Subcutaneous abdominal adipose tissue (tissue), 5 donors: ENCODE measurements at regions not wholly inside any gene's neighbourhood (a gene's known extent, or its start where the extent isn't known, plus 50 kb on each side); places are given as distances from the start of the nearest gene placed in this dataset.
"Not testable (repeated sequence)": the region's sequence is repeated elsewhere in the genome, so short reads cannot be mapped to it uniquely, and the experiment has no call there.

Experiments used
- H3K27ac ChIP-seq: one replicate; pipeline ENCODE4 v1.7.0; 2013; ENCODE audit warnings: low read depth, mild to moderate bottlenecking, inconsistent platforms, low read length, moderate library complexity
- H3K27me3 ChIP-seq, 5 donors: one replicate each; pipeline ENCODE4 v1.7.0; 2013; ENCODE audit warnings: low read length in 5 of 5, inconsistent platforms in 1 of 5; ENCODE audit not compliant: control insufficient read depth in 5 of 5, insufficient read depth in 4 of 5
- H3K36me3 ChIP-seq, 5 donors: one replicate each; pipeline ENCODE4 v1.7.0; 2013; ENCODE audit warnings: low read length in 5 of 5; ENCODE audit not compliant: control insufficient read depth in 5 of 5, insufficient read depth in 5 of 5
- H3K4me1 ChIP-seq, 5 donors: one replicate each; pipeline ENCODE4 v1.7.0; 2013; ENCODE audit warnings: low read length in 5 of 5, mild to moderate bottlenecking in 3 of 5, moderate library complexity in 1 of 5; ENCODE audit not compliant: control insufficient read depth in 5 of 5, insufficient read depth in 5 of 5
- H3K4me3 ChIP-seq, 5 donors: one replicate each; pipeline ENCODE4 v1.7.0; 2013; ENCODE audit warnings: low read length in 5 of 5, low read depth in 1 of 5
- H3K9ac ChIP-seq, 5 donors: one replicate each; pipeline ENCODE4 v1.7.0; 2013; ENCODE audit warnings: low read length in 5 of 5, mild to moderate bottlenecking in 4 of 5, moderate library complexity in 3 of 5
- H3K9me3 ChIP-seq, 5 donors: one replicate each; pipeline ENCODE4 v1.7.0; 2013; ENCODE audit warnings: low read length in 5 of 5; ENCODE audit not compliant: control insufficient read depth in 5 of 5
- donor health status: healthy.
- donor health status: healthy.
- donor health status: healthy.
- donor health status: healthy.
- donor health status: healthy.

GRCh38 chr13:16113391-16113790 lies 3068.2 kb downstream of the TUBA3C start:
- H3K4me1 ChIP-seq, H3K27me3 ChIP-seq, H3K36me3 ChIP-seq, H3K9ac ChIP-seq, H3K27ac ChIP-seq: not testable (repeated sequence)
- Histone ChIP-seq H3K4me3 (peak overlapping the region in 1 of 5 donors; percentile 1), H3K9me3 (peaks cover 0 to 20% (median 3%) of the 10 kb centered on the region in 5 donors)
